ENCODE measurements at regions not wholly inside any gene's neighbourhood (a gene's known extent, or its start where the extent isn't known, plus 50 kb on each side); places are given as distances from the start of the nearest gene placed in this dataset.

GRCh38 chr21:41054018-41054578 is 113.9 kb upstream of the BACE2 start:
- H3K9ac ChIP-seq (ENCODE audit: extremely low read depth, insufficient read length, low read length) = no peak overlapping the region
- no peak overlapping the region for H3K27ac ChIP-seq (ENCODE audit: insufficient read length, low read depth, low read length)
- H4K5ac ChIP-seq (ENCODE audit: insufficient read length, low read depth, low read length) = no peak overlapping the region
- Mint-ChIP-seq H3K27me3 (ENCODE audit: low read depth) (no peaks in the 10 kb centered on the region; the same call in 1 of the 2 replicates), H3K27ac (no peak overlapping the region), H3K4me1 (peaks cover 3% of the 10 kb centered on the region in 2 experiments; a peak in 2 of 4 replicates), H3K9me3 (peaks cover 2 to 3% of the 10 kb centered on the region in 2 experiments; a peak in 2 of 5 replicates), H3K4me3 (no peak overlapping the region), H3K36me3 (ENCODE audit: insufficient read depth in 1 of 3, low read depth in 3 of 3) (no peaks in the 10 kb centered on the region)
- H3T11ph ChIP-seq (ENCODE audit: low read length) = no peak overlapping the region
- H4K8ac ChIP-seq (replicated peaks; ENCODE audit: insufficient read length, low read depth, low read length) = no peak overlapping the region
- no peak for DNase-seq
- H4K91ac ChIP-seq (ENCODE audit: insufficient read length, low read depth, low read length) = no peak overlapping the region
- no peak overlapping the region for H2BK15ac ChIP-seq (ENCODE audit: low read depth, low read length)
- no peak overlapping the region for H2BK5ac ChIP-seq (ENCODE audit: insufficient read length, low read length)
- H3K27me3 ChIP-seq (ENCODE audit: insufficient read depth, low read length) = no peaks in the 10 kb centered on the region
- H3K79me2 ChIP-seq (ENCODE audit: insufficient read depth, low read length) = no peaks in the 10 kb centered on the region
- H3K23ac ChIP-seq (ENCODE audit: insufficient read length, low read depth, low read length) = no peak overlapping the region
- H2AFZ ChIP-seq (ENCODE audit: low read length) = no peak overlapping the region
- H3K4ac ChIP-seq (ENCODE audit: low read depth, low read length) = no peak overlapping the region
- H3K79me1 ChIP-seq (ENCODE audit: insufficient read depth, low read depth, low read length, poor library complexity, severe bottlenecking) = no peaks in the 10 kb centered on the region
- no CpG with 5 or more reads among the region's 6 CpGs for WGBS (ENCODE audit: extremely low coverage, insufficient read length, low lambda C conversion rate)
- H4K20me1 ChIP-seq (ENCODE audit: control insufficient read depth, insufficient read depth, insufficient read length) = no peaks in the 10 kb centered on the region
- H3K56ac ChIP-seq (ENCODE audit: insufficient read length, low read depth, low read length) = no peak overlapping the region
- H2BK20ac ChIP-seq (ENCODE audit: low read depth, low read length, poor library complexity, severe bottlenecking) = no peak overlapping the region
- H3K9me3 ChIP-seq (ENCODE audit: control insufficient read depth, low read depth, low read length) = no peaks in the 10 kb centered on the region
- H3K23me2 ChIP-seq (ENCODE audit: insufficient read length, low read depth, low read length, poor library complexity, severe bottlenecking) = no peaks in the 10 kb centered on the region
- H2BK120ac ChIP-seq (ENCODE audit: low read depth, low read length, poor library complexity, severe bottlenecking) = no peak overlapping the region
- no peaks in the 10 kb centered on the region for H3K4me1 ChIP-seq (ENCODE audit: insufficient read depth, low read length)
- TF ChIP-seq CTCF (conservative IDR thresholded peaks at IDR 0.05) = no peak
- H3K4me2 ChIP-seq (ENCODE audit: insufficient read depth, insufficient read length, low read length) = no peak overlapping the region
- no peak overlapping the region for H3K14ac ChIP-seq (ENCODE audit: insufficient read depth, low read length)
- H2BK12ac ChIP-seq (ENCODE audit: insufficient read length, low read depth, low read length) = no peak overlapping the region
- H3K18ac ChIP-seq (ENCODE audit: insufficient read length, low read depth, low read length) = no peak overlapping the region
- no peak overlapping the region for H2AK5ac ChIP-seq (ENCODE audit: insufficient read length, low read length)

Data from H9 (cell line).